K562 (cell line): ENCODE measurements at regions not wholly inside any gene's neighbourhood (a gene's known extent, or its start where the extent isn't known, plus 50 kb on each side); places are given as distances from the start of the nearest gene placed in this dataset.
A peak's percentile ranks its signal among the peaks of the same experiment; 100 is the strongest.

Experiments used
- ARID1B ChIP-seq: fragments of 450-650 bp; IDR thresholded peaks from 2 replicates; pipeline ENCODE4 v1.6.1; 2016; ENCODE audit warnings: antibody characterized with exemption, mild to moderate bottlenecking, inconsistent platforms
- CBX8 ChIP-seq: fragments of 200-600 bp; sonication (generic); IDR thresholded peaks from 2 replicates; pipeline ENCODE4 v1.6.1; 2012; ENCODE audit warnings: borderline replicate concordance, mixed run types, low read depth, mild to moderate bottlenecking, moderate library complexity, mixed read lengths, low read length, control low read depth, inconsistent platforms; ENCODE audit not compliant: poor library complexity, severe bottlenecking; ENCODE audit errors: extremely low read depth
- CTBP1 ChIP-seq: fragments of 450-650 bp; IDR thresholded peaks from 2 replicates; pipeline ENCODE4 v1.6.1; 2016; ENCODE audit warnings: borderline replicate concordance
- EHMT2 ChIP-seq: fragments of 450-650 bp; IDR thresholded peaks from 2 replicates; pipeline ENCODE4 v1.6.1; 2018; ENCODE audit warnings: antibody characterized with exemption
- ESRRA ChIP-seq: fragments of 450-650 bp; IDR thresholded peaks from 2 replicates; pipeline ENCODE4 v1.6.1; 2014; ENCODE audit warnings: low read depth, mild to moderate bottlenecking, moderate library complexity, borderline replicate concordance
- HNRNPK ChIP-seq: fragments of 200-400 bp; formaldehyde crosslinking; IDR thresholded peaks from one replicate; pipeline ENCODE4 v1.6.1; 2018; ENCODE audit warnings: mild to moderate bottlenecking, low read depth, low read length; ENCODE audit not compliant: poor library complexity, severe bottlenecking
- KLF13 ChIP-seq: fragments of 450-650 bp; IDR thresholded peaks from 2 replicates; pipeline ENCODE4 v1.6.1; 2016; ENCODE audit warnings: missing genetic modification characterization, low read depth, mild to moderate bottlenecking, missing compliant biosample characterization, moderate library complexity, borderline replicate concordance
- MYC ChIP-seq, 2 experiments: fragments of 250-450 bp in 1 of 2; sonication (Bioruptor Pico) in 1 of 2; IDR thresholded peaks; 2 replicates each; pipeline versions ENCODE4 v1.5.1 to v1.6.1; 2012 to 2021; ENCODE audit warnings: low read depth in 2 of 2, borderline replicate concordance in 1 of 2, improper control_type of control experiment in 1 of 2, low read length in 1 of 2, mild to moderate bottlenecking in 1 of 2, moderate library complexity in 1 of 2
- NEUROD1 ChIP-seq: fragments of 150-350 bp; IDR thresholded peaks from 2 replicates; pipeline ENCODE4 v1.6.1; 2014; ENCODE audit warnings: borderline replicate concordance, low read length, low read depth; ENCODE audit not compliant: partially characterized antibody
- PCBP2 ChIP-seq: fragments of 200-400 bp; formaldehyde crosslinking; IDR thresholded peaks from 2 replicates; pipeline ENCODE4 v1.6.1; 2018; ENCODE audit warnings: low read length, low read depth, mild to moderate bottlenecking, moderate library complexity; ENCODE audit not compliant: poor library complexity, severe bottlenecking
- PRPF4 ChIP-seq: fragments of 200-400 bp; formaldehyde crosslinking; IDR thresholded peaks from one replicate; pipeline ENCODE4 v1.6.1; 2017; ENCODE audit warnings: low read length, low read depth, mild to moderate bottlenecking; ENCODE audit not compliant: insufficient read depth, poor library complexity, severe bottlenecking
- RBM39 ChIP-seq: fragments of 200-400 bp; formaldehyde crosslinking; optimal IDR thresholded peaks from 2 replicates; pipeline ENCODE3; 2018; ENCODE audit warnings: low read depth, low read length
- RNF2 ChIP-seq: sonication (generic); IDR thresholded peaks from 2 replicates; pipeline ENCODE4 v1.6.1; 2016
- SRSF3 ChIP-seq: fragments of 200-400 bp; formaldehyde crosslinking; IDR thresholded peaks from 2 replicates; pipeline ENCODE4 v1.6.1; 2016; ENCODE audit warnings: mild to moderate bottlenecking, low read length, moderate library complexity; ENCODE audit not compliant: insufficient read depth
- TAF9B ChIP-seq: fragments of 450-650 bp; IDR thresholded peaks from 2 replicates; pipeline ENCODE4 v1.6.1; 2018; ENCODE audit warnings: mild to moderate bottlenecking; ENCODE audit not compliant: partially characterized antibody
- TEAD4 ChIP-seq, 2 experiments: sonication (generic) in 1 of 2; formaldehyde crosslinking in 1 of 2; IDR thresholded peaks; 2 replicates each; pipeline versions ENCODE4 v1.6.1 to v1.8.0; 2012 to 2022; ENCODE audit warnings: borderline replicate concordance in 1 of 2, inconsistent platforms in 1 of 2, low read length in 1 of 2, mild to moderate bottlenecking in 1 of 2, missing genetic modification reagents in 1 of 2
- ZC3H11A ChIP-seq: IDR thresholded peaks from 2 replicates; pipeline ENCODE4 v1.6.1; 2012; ENCODE audit warnings: low read depth, low read length, improper control_type of control experiment
- TF ChIP-seq, protein P1 (sequence below): sonication (generic); formaldehyde crosslinking; IDR thresholded peaks from 2 replicates; pipeline ENCODE4 v1.8.0; 2022; ENCODE audit warnings: missing genetic modification reagents, mild to moderate bottlenecking, moderate library complexity, borderline replicate concordance
- TF ChIP-seq, protein P2 (sequence below): sonication (generic); formaldehyde crosslinking; IDR thresholded peaks from 2 replicates; pipeline ENCODE4 v1.8.0; 2022; ENCODE audit warnings: mild to moderate bottlenecking, missing genetic modification reagents, borderline replicate concordance
- TF ChIP-seq, protein P3 (sequence below): sonication (generic); formaldehyde crosslinking; IDR thresholded peaks from 2 replicates; pipeline ENCODE4 v1.8.0; 2022; ENCODE audit warnings: mild to moderate bottlenecking, missing genetic modification reagents
- TF ChIP-seq, protein P4 (sequence below), 2 experiments: fragments of 250-450 bp in 1 of 2; fragments of 450-650 bp in 1 of 2; sonication (Bioruptor Pico) in 1 of 2; IDR thresholded peaks; 2 replicates each; pipeline versions ENCODE4 v1.6.1 to v1.8.0; 2016 to 2021; ENCODE audit warnings: mild to moderate bottlenecking in 2 of 2, moderate library complexity in 2 of 2, missing compliant biosample characterization in 1 of 2, missing genetic modification characterization in 1 of 2

DNA sequence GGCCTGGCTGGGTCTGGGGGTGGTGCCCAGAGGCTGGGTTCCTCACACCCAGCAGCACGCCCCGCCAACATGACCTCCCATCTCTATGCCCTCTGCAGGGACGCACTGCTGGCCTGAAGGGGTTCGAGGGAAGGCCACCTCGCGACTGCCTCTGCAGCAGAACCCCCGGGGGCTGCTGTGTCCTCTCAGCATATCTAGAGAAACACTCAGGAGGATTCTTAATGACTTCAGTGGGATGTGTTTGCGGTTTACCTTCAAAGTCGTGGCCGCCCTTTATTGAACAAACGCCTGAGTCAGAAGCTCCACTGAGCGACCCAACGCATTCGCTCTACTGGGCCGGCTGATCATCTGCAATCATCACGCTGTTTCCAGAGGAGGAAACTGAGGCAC is 54.8 kb upstream of the GATA5 start (continued):
- TF ChIP-seq, protein P1, sequence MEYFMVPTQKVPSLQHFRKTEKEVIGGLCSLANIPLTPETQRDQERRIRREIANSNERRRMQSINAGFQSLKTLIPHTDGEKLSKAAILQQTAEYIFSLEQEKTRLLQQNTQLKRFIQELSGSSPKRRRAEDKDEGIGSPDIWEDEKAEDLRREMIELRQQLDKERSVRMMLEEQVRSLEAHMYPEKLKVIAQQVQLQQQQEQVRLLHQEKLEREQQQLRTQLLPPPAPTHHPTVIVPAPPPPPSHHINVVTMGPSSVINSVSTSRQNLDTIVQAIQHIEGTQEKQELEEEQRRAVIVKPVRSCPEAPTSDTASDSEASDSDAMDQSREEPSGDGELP (CRISPR knock-in tag) = peak; percentile 57; the same call in 1 of the 2 replicates
- TF ChIP-seq MYC (IDR thresholded peaks at IDR 0.05; ENCODE audit: low read depth, low read length) = no peak
- TF ChIP-seq MYC (CRISPR knock-in tag; IDR thresholded peaks at IDR 0.05; ENCODE audit: borderline replicate concordance, low read depth) = 0 out of 2 replicates have a peak, but pooled peaks have one; percentile 3
- no peak for TF ChIP-seq NEUROD1
- TF ChIP-seq, protein P2, sequence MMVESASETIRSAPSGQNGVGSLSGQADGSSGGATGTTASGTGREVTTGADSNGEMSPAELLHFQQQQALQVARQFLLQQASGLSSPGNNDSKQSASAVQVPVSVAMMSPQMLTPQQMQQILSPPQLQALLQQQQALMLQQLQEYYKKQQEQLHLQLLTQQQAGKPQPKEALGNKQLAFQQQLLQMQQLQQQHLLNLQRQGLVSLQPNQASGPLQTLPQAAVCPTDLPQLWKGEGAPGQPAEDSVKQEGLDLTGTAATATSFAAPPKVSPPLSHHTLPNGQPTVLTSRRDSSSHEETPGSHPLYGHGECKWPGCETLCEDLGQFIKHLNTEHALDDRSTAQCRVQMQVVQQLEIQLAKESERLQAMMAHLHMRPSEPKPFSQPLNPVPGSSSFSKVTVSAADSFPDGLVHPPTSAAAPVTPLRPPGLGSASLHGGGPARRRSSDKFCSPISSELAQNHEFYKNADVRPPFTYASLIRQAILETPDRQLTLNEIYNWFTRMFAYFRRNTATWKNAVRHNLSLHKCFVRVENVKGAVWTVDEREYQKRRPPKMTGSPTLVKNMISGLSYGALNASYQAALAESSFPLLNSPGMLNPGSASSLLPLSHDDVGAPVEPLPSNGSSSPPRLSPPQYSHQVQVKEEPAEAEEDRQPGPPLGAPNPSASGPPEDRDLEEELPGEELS (CRISPR knock-in tag) = no peak
- TF ChIP-seq EHMT2 = no peak
- peak; percentile 43; the same call in 1 of the 2 replicates for TF ChIP-seq ESRRA
- no peak for TF ChIP-seq RBM39
- no peak for TF ChIP-seq PRPF4
- TF ChIP-seq PCBP2 = no peak
- no peak for TF ChIP-seq CBX8
- TF ChIP-seq, protein P3, sequence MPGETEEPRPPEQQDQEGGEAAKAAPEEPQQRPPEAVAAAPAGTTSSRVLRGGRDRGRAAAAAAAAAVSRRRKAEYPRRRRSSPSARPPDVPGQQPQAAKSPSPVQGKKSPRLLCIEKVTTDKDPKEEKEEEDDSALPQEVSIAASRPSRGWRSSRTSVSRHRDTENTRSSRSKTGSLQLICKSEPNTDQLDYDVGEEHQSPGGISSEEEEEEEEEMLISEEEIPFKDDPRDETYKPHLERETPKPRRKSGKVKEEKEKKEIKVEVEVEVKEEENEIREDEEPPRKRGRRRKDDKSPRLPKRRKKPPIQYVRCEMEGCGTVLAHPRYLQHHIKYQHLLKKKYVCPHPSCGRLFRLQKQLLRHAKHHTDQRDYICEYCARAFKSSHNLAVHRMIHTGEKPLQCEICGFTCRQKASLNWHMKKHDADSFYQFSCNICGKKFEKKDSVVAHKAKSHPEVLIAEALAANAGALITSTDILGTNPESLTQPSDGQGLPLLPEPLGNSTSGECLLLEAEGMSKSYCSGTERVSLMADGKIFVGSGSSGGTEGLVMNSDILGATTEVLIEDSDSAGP (CRISPR knock-in tag) = 0 out of 2 replicates have a peak, but pooled peaks have one; percentile 28
- no peak for TF ChIP-seq ZC3H11A
- TF ChIP-seq HNRNPK = no peak
- no peak for TF ChIP-seq KLF13
- 0 out of 2 replicates have a peak, but pooled peaks have one; percentile 12 for TF ChIP-seq CTBP1
- TF ChIP-seq ARID1B = peak; percentile 50
- no peak for TF ChIP-seq SRSF3
- TF ChIP-seq, protein P4, sequence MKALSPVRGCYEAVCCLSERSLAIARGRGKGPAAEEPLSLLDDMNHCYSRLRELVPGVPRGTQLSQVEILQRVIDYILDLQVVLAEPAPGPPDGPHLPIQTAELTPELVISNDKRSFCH (CRISPR knock-in tag; IDR thresholded peaks at IDR 0.05) = no peak
- TF ChIP-seq, protein P4 (tag; IDR thresholded peaks at IDR 0.05) = peak; percentile 26; the same call in 1 of the 2 replicates
- peak; percentile 40; the same call in 1 of the 2 replicates for TF ChIP-seq TEAD4 (IDR thresholded peaks at IDR 0.05; ENCODE audit: low read length)
- TF ChIP-seq TEAD4 (CRISPR knock-in tag; IDR thresholded peaks at IDR 0.05; ENCODE audit: borderline replicate concordance) = no peak
- TF ChIP-seq TAF9B = no peak
- no peak for TF ChIP-seq RNF2
